HepG2 (cell line): ENCODE measurements at regions not wholly inside any gene's neighbourhood (a gene's known extent, or its start where the extent isn't known, plus 50 kb on each side); places are given as distances from the start of the nearest gene placed in this dataset.

ENCODE experiments used
- ATAC-seq: fragments of 200-7000 bp; cut with Tn5 transposase; 3 replicates; pipeline ENCODE4 v1.9.1; 2020; ENCODE audit warnings: mild to moderate bottlenecking, moderate library complexity
- BruUV-seq: library from RNA; stranded (reverse); fragments of 400-500 nt; replicated peaks from 2 replicates; lab custom pipeline; 2021; lab: Mats Ljungman, UMichigan
- CTCF ChIA-PET: fragments of 300-600 bp; formaldehyde crosslinking; extraction: SDS; loops from one replicate; lab custom pipeline; 2021; ENCODE audit warnings: low total read pairs, inconsistent platforms, low intra/inter-chr PET ratio; lab: Yijun Ruan, JAX
- POLR2A ChIA-PET: fragments of 350-600 bp; sonication (Branson Sonifier 250); formaldehyde crosslinking; loops from one replicate; lab custom pipeline; 2020; ENCODE audit warnings: antibody characterized with exemption, inconsistent platforms; lab: Yijun Ruan, JAX
- DNase-seq: peaks from one replicate; pipeline ENCODE4 v3.0.0-alpha.2; 2015; ENCODE audit warnings: low spot score
- FAIRE-seq: peaks from 3 replicates; lab custom pipeline; 2011; peaks lifted over from hg19 to GRCh38; lab: Jason Lieb, UNC
- H2AFZ ChIP-seq: one replicate; pipeline ENCODE4 v1.6.1; 2011; ENCODE audit warnings: low read length, inconsistent platforms
- H3K27ac ChIP-seq: fragments of 300-600 bp; 3 replicates; pipeline ENCODE4 v1.8.0; 2011; ENCODE audit warnings: mixed run types, mild to moderate bottlenecking, mixed read lengths, low read length, inconsistent platforms; ENCODE audit not compliant: insufficient read depth; ENCODE audit errors: extremely low read length
- H3K27me3 ChIP-seq, 2 experiments: fragments of 200-600 bp in 1 of 2; 2 replicates in 1 of 2; 3 replicates in 1 of 2; pipeline versions ENCODE4 v1.6.0 to v1.8.0; 2011; ENCODE audit warnings: low read length in 2 of 2, mild to moderate bottlenecking in 2 of 2, moderate library complexity in 2 of 2, inconsistent platforms in 1 of 2; ENCODE audit not compliant: insufficient read depth in 2 of 2, control insufficient read depth in 1 of 2
- H3K36me3 ChIP-seq, 2 experiments: fragments of 200-600 bp in 1 of 2; replicated peaks in 1 of 2; 2 replicates in 1 of 2; 3 replicates in 1 of 2; pipeline versions ENCODE4 v1.5.1 to v1.8.0; 2011; ENCODE audit warnings: low read length in 2 of 2, inconsistent platforms in 1 of 2; ENCODE audit not compliant: insufficient read depth in 2 of 2, control insufficient read depth in 1 of 2
- H3K4me1 ChIP-seq: 2 replicates; pipeline ENCODE4 v1.5.1; 2012; ENCODE audit warnings: low read length, inconsistent platforms; ENCODE audit not compliant: insufficient read depth
- H3K4me2 ChIP-seq: 2 replicates; pipeline ENCODE4 v1.6.0; 2011; ENCODE audit warnings: low read depth, low read length, inconsistent platforms
- H3K4me3 ChIP-seq, 3 experiments: fragments of 200-600 bp in 1 of 3; sonication (generic), shearing (Covaris generic) in 1 of 3; replicated peaks in 1 of 3; 2 replicates each; pipeline ENCODE4 v1.5.1; 2011 to 2016; ENCODE audit warnings: low read length in 3 of 3, inconsistent platforms in 2 of 3, low read depth in 2 of 3, mild to moderate bottlenecking in 2 of 3, control low read depth in 1 of 3, mixed read lengths in 1 of 3; ENCODE audit not compliant: insufficient read depth in 1 of 3
- H3K79me2 ChIP-seq: one replicate; pipeline ENCODE4 v1.6.1; 2011; ENCODE audit warnings: low read length, inconsistent platforms; ENCODE audit not compliant: insufficient read depth
- H3K9ac ChIP-seq: 2 replicates; pipeline ENCODE4 v1.6.0; 2011; ENCODE audit warnings: mild to moderate bottlenecking, low read depth, low read length, inconsistent platforms; ENCODE audit not compliant: insufficient read depth
- H3K9me3 ChIP-seq: 2 replicates; pipeline ENCODE4 v1.5.1; 2012; ENCODE audit warnings: mild to moderate bottlenecking, low read length
- H4K20me1 ChIP-seq: 2 replicates; pipeline ENCODE4 v1.6.0; 2011; ENCODE audit warnings: inconsistent platforms, mild to moderate bottlenecking, low read length, moderate library complexity; ENCODE audit not compliant: insufficient read depth
- SP5 ChIP-seq: IDR thresholded peaks from 2 replicates; pipeline ENCODE4 v1.6.1; 2016; ENCODE audit warnings: low read depth, borderline replicate concordance
- TBL1XR1 ChIP-seq: fragments of 150-350 bp; IDR thresholded peaks from 2 replicates; pipeline ENCODE4 v1.6.1; 2014; ENCODE audit warnings: borderline replicate concordance, low read length; ENCODE audit not compliant: partially characterized antibody
- ZNF180 ChIP-seq: sonication (generic); formaldehyde crosslinking; IDR thresholded peaks from 2 replicates; pipeline ENCODE4 v1.4.0; 2020; ENCODE audit warnings: low read depth, missing genetic modification reagents, borderline replicate concordance
- ZNF775 ChIP-seq: sonication (generic); formaldehyde crosslinking; IDR thresholded peaks from 2 replicates; pipeline ENCODE4 v1.4.0; 2020; ENCODE audit warnings: missing genetic modification reagents, mild to moderate bottlenecking, moderate library complexity, borderline replicate concordance
- WGBS: methylation state at CpG from one replicate; pipeline ENCODE4 v1.1.6; 2017; ENCODE audit warnings: low lambda C conversion rate; 5-methylcytosine and 5-hydroxymethylcytosine counted together
- in situ Hi-C: cut with HindIII; loops from 2 replicates; pipeline ENCODE4 v1.10.0; 2017; ENCODE audit warnings: low pct_unique_long_range_greater_than_20kb; ENCODE audit not compliant: extremely low pct_ligation_motif_present
- intact Hi-C: fragments of 100-400 bp; cut with micrococcal nuclease; formaldehyde crosslinking; loops from one replicate; pipeline ENCODE4 v1.10.0; 2022; ENCODE audit not compliant: unreplicated experiment
- TF ChIP-seq, protein P1 (sequence below): IDR thresholded peaks from 2 replicates; pipeline ENCODE4 v1.6.1; 2016; ENCODE audit warnings: missing genetic modification reagents, missing compliant biosample characterization
- TF ChIP-seq, protein P2 (sequence below): IDR thresholded peaks from 2 replicates; pipeline ENCODE4 v1.6.1; 2016; ENCODE audit warnings: missing compliant biosample characterization, missing genetic modification reagents, borderline replicate concordance
- TF ChIP-seq, protein P3 (sequence below): sonication (generic); formaldehyde crosslinking; IDR thresholded peaks from 2 replicates; pipeline ENCODE4 v1.8.1; 2023; ENCODE audit warnings: mild to moderate bottlenecking, inconsistent platforms, moderate library complexity, missing genetic modification reagents, borderline replicate concordance
- TF ChIP-seq, protein P4 (sequence below): sonication (generic); formaldehyde crosslinking; conservative IDR thresholded peaks from 2 replicates; pipeline ENCODE4 v1.8.0; 2022; ENCODE audit warnings: low read depth, missing genetic modification reagents
- TF ChIP-seq, protein P5 (sequence below): sonication (generic); formaldehyde crosslinking; IDR thresholded peaks from 2 replicates; pipeline ENCODE4 v1.4.0; 2020; ENCODE audit warnings: missing genetic modification reagents, borderline replicate concordance

DNA sequence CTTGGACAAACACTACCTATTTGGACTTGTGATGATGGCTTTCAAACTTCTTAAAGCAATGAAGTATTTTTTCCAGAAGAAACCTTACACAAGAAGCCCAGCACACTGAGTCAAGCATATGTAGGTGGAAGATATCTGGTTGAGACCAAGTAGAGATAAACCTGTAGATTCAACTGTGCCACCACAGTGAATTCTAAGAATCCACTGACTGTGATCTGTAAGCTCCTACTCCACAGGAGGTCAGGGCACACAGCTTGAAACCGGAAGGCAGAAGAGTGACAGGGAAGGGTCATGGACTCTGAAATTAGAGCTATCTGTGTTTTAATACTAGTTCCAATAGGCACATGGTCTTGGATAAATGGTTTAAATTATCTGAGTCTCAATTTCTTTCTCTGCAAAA is 404.5 kb downstream of the ETS1 start:
- Histone ChIP-seq H3K4me3 (no peak overlapping the region), H3K9ac (no peak overlapping the region), H2AFZ (no peak overlapping the region), H3K79me2 (no peaks in the 10 kb centered on the region), H3K27ac (no peak overlapping the region), H4K20me1 (no peaks in the 10 kb centered on the region), H3K4me1 (no peaks in the 10 kb centered on the region), H3K36me3 (no peaks in the 10 kb centered on the region), H3K9me3 (no peaks in the 10 kb centered on the region), H3K4me2 (no peak overlapping the region), H3K27me3 (no peaks in the 10 kb centered on the region)
- DNase-seq (no peak), FAIRE-seq (no peak), ATAC-seq (no peak)
- intact Hi-C loops (no loop called here), in situ Hi-C loops (no loop called here)
- WGBS: 0% methylated on average over 1 of the region's 1 CpG
- CTCF ChIA-PET: no interaction called here
- no TSS peak for BruUV-seq
- POLR2A ChIA-PET: no interaction called here
- TF ChIP-seq TBL1XR1: no peak
- TF ChIP-seq, protein P1, sequence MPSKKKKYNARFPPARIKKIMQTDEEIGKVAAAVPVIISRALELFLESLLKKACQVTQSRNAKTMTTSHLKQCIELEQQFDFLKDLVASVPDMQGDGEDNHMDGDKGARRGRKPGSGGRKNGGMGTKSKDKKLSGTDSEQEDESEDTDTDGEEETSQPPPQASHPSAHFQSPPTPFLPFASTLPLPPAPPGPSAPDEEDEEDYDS (CRISPR knock-in tag): no peak
- TF ChIP-seq, protein P2, sequence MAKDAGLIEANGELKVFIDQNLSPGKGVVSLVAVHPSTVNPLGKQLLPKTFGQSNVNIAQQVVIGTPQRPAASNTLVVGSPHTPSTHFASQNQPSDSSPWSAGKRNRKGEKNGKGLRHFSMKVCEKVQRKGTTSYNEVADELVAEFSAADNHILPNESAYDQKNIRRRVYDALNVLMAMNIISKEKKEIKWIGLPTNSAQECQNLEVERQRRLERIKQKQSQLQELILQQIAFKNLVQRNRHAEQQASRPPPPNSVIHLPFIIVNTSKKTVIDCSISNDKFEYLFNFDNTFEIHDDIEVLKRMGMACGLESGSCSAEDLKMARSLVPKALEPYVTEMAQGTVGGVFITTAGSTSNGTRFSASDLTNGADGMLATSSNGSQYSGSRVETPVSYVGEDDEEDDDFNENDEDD (CRISPR knock-in tag): no peak
- TF ChIP-seq, protein P3, sequence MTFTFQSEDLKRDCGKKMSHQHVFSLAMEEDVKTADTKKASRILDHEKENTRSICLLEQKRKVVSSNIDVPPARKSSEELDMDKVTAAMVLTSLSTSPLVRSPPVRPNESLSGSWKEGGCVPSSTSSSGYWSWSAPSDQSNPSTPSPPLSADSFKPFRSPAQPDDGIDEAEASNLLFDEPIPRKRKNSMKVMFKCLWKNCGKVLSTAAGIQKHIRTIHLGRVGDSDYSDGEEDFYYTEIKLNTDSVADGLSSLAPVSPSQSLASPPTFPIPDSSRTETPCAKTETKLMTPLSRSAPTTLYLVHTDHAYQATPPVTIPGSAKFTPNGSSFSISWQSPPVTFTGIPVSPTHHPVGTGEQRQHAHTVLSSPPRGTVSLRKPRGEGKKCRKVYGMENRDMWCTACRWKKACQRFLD: no peak
- no peak for TF ChIP-seq ZNF180
- no peak for TF ChIP-seq SP5 (CRISPR knock-in tag)
- TF ChIP-seq, protein P4, sequence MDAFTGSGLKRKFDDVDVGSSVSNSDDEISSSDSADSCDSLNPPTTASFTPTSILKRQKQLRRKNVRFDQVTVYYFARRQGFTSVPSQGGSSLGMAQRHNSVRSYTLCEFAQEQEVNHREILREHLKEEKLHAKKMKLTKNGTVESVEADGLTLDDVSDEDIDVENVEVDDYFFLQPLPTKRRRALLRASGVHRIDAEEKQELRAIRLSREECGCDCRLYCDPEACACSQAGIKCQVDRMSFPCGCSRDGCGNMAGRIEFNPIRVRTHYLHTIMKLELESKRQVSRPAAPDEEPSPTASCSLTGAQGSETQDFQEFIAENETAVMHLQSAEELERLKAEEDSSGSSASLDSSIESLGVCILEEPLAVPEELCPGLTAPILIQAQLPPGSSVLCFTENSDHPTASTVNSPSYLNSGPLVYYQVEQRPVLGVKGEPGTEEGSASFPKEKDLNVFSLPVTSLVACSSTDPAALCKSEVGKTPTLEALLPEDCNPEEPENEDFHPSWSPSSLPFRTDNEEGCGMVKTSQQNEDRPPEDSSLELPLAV (CRISPR knock-in tag): no peak
- no peak for TF ChIP-seq ZNF775 (CRISPR knock-in tag)
- TF ChIP-seq, protein P5, sequence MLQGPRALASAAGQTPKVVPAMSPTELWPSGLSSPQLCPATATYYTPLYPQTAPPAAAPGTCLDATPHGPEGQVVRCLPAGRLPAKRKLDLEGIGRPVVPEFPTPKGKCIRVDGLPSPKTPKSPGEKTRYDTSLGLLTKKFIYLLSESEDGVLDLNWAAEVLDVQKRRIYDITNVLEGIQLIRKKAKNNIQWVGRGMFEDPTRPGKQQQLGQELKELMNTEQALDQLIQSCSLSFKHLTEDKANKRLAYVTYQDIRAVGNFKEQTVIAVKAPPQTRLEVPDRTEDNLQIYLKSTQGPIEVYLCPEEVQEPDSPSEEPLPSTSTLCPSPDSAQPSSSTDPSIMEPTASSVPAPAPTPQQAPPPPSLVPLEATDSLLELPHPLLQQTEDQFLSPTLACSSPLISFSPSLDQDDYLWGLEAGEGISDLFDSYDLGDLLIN (CRISPR knock-in tag): no peak
